NCI-H2227 (cell line): ENCODE measurements at regions not wholly inside any gene's neighbourhood (a gene's known extent, or its start where the extent isn't known, plus 50 kb on each side); places are given as distances from the start of the nearest gene placed in this dataset.

Source experiments
- DNase-seq: peaks from one replicate; lab custom pipeline; 2025; ENCODE audit not compliant: unreplicated experiment; lab: John Stamatoyannopoulos, UW

DNA sequence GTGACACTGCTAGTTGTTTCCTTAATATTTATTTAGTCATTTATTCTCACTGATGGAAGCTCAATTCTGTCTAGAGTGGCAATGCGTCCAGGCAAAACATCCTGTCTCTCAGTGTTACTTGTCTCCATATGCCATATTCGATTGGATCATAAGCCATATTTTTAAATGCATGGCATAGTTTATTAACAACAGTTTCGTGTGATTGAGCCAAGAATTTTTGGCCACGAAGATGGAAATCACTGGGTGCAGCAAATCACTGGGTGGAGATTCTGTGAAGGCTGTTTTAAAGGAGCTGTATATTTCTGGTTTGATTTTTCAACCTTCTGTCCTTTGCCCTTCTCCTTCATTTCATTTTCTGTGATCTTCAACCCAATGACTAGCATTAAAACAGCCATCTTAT is 205.2 kb downstream of the JRKL start:
- no peak for DNase-seq

DNA sequence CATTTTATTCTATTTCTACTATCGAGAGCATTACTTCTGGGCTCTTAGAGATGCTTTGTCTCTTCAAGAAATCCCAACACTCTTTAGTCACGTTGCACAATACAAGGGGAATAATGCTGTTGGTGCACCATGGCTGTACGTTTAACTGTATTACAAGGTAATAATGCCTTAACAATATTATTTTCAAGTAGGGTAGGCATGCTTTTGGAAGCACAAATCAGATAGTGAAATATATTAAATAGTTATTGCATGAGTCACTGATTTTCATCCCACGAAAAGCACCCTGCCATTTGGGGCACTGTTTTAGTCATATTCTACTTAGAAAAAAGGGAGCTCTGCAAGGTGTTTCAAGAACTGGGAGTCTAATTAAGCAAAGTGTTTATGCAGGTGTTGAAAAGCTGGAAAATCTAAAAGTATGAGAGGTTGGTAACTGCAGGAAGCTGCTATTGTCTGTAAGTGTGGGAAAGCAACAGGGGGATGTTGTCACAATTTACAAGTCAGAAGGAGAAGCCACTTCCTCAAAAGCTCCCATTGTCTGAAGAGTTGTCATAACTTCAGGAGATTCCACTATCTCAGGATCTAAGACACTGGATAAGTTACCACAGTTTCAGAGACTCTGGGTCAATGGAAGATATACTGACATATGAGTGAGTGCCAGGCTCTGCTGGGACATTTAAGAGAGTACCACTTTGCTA is 218.2 kb downstream of the JRKL start:
- no peak for DNase-seq

DNA sequence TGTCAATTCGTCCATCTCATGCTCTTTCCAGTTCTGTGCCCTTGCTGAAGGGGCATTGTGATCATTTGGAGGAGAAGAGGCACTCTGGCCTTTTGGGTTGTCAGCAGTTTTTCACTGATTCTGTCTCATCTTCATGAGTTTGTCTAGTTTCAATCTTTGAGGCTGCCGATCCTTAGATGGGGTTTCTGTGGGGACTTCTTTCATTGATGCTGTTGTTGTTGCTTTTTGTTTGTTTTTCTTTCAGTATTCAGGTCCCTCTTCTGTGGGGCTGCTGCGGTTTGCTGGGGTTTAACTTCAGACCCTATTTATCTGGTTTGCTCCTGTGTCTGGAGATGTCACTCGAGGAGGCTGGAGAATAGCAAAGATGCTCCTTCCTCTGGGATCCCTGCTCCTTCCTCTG is 224.3 kb downstream of the JRKL start:
- no peak for DNase-seq

DNA sequence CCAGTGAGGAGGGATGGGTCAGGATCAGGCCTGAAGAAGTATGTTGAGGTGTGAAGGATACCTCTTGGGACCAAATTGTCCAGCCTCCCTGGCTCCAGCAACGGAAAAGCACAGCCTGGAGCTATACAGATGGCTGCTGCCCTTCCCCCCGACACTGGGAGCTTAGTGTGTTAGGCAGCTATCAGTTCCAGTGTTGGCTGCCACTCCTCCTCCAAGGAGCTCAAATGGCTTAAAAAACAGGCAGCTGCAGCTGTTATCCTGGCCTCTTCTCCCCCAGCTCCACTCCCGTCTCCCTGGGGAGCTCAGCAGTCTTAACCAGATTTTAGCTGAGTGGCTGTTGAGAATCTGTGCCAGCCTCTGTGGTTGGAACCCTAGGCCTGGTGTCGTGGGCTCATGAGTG is 225.0 kb downstream of the JRKL start:
- no peak for DNase-seq

DNA sequence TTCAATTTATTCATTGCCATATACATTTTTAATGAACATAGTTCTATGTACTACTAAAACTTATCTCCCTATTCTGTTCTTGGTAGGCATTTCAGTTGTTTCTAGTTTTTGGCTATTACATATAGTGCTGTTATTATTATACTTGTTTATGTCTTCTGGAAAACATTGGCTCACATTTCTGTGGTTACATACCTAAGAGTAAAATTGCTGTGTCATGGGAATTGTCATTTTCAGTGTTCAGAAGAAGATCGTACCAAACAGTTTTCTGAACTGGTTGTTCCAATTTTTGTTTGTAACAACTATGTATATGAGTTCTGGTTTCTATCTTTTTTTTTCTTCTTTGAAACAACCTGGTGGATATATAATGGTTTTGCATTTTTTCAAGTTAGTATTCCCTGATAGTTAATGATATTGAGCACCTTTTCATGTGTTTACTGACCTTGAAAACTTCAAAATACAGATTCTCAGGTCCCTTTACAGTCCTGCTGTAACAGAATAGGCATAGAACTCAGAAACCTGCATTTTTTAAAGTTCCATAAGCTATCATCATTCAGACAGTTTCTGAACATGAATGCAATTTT is 230.7 kb downstream of the JRKL start:
- DNase-seq = no peak

DNA sequence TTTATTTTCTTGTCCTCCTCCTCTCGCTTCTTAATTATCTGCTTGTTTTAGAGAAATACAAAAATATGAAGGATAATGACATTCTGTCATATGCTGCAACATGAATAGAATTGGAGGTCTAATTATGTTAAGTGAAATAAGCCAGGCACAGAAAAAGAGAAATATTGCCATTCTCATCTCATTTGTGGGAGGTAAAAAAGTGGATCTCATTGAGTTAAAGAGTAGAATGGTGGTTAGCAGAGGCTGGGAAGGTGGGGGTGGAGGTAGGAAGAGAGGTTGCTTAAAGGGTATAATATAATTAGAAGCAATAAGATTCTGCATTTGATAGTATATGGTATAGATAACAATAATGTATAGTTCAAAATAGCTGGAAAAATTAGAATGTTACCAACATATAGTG is 231.3 kb downstream of the JRKL start:
- DNase-seq = no peak

DNA sequence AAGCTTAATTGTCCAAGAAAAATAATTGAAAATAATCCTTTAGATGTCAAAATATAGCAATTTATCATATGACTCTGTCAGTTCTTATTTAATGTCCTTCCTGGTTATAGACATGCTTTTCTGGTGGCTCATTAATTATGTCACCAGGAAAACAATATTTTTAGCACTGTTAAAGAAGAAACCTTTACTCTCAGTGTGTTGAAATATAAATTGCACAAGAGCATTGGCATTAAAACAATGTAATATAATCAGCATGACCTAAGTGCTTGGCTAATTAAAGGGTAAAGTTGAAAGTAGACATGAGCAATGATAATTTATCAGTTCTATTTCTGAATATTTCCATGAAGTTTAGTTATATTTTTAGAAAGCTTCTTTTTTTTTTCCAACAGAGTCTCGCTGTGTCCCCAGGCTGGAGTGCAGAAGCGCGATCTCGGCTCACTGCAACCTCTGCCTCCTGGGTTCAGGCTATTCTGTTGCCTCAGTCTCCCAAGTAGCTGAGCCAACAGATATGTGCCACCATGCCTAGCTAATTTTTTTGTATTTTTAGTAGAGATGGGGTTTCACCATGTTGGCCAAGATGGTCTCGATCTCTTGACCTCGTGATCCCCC is 232.3 kb downstream of the JRKL start:
- DNase-seq = no peak

DNA sequence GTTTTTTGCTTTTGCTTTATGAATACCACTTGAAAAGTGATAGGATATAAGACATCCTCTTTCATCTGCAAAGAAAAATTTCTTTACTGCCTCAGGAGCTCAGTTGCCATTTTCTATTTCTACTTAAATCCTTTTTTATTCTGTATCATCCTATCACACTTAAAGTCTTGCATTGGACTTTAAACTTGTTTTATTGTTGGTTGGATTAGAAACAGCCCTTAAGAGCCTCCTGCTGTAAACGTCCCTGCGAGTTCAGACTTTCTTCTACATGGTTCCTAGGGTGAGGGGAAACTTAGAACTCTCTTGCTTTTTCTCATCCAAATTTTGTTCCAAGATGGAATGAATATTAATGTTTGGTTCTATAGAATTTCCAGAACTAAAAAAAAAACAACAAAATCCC is 234.3 kb downstream of the JRKL start:
- no peak for DNase-seq

DNA sequence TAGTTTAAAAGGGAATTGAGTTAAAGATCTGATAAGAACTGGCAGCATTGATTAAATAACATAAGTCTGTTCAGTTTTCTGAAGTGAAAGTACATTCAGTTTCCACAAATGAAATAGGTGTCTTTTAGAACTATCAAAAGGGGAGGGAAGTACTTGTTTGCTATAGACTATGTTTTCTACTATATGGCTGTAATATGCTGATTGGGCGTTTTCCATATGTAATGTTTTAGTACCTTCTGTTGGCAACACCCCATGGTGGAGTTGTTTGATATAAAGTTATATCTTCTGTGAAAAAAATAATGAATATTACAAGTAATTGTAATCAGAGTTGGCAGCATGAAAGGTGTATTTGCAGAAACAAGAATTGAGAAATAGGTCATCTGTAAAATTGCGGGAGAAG is 237.6 kb downstream of the JRKL start:
- no peak for DNase-seq

DNA sequence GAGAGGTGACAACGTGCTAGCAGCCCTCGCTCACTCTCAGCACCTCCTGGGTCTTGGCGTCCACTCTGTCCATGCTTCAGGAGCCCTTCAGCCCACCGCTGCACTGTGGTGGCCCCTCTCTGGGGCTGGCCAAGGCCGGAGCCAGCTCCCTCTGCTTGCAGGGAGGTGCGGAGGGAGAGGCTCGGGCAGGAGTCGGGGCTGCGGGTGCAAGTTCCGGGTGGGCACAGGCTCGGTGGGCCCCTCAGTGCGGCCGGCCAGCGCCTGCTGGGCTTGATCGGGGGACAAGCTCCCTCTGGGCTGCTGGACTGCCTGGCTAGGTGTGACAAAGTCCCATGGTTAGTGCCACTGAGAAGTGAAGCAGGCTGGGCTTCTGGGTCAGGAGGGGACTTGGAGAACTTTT is 245.8 kb downstream of the JRKL start:
- no peak for DNase-seq

DNA sequence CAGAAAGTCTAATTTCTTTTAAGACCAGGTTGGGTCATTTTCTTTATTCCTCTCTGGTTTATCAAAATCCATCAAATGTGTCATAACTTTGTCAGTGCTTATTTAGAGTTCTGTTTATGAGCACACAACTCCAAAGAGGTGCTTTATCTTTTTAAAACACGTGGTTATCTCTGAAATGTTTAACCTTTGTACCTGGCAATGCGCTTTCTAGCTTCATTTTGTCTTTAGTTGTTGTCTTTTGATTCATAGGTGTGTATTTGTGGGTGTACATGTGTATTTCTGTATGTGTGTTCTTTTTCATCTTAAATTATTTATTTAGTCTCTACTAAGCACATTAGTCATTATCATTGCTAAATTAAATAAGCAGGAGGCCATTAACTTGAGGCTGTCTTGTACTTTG is 251.4 kb downstream of the JRKL start:
- DNase-seq = no peak

DNA sequence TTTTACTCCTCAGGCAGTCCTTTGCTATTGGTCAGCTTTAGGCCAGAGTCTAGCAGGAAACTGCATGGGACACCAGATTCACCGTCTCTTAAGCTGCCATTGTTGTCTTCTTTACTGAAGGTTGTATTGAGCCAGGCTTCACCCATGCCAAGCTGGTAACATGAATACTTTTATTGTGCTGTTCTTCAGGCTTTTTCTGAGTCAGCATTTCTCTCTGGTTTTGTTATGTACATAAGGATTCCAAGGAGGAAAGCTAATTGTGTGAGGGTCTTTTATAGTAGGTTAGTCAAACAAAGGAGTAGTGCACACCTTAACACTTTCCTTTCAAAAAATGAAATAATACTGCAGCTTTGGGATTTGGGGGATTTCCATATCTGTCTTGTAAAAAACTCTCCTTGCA is 252.8 kb downstream of the JRKL start:
- no peak for DNase-seq

DNA sequence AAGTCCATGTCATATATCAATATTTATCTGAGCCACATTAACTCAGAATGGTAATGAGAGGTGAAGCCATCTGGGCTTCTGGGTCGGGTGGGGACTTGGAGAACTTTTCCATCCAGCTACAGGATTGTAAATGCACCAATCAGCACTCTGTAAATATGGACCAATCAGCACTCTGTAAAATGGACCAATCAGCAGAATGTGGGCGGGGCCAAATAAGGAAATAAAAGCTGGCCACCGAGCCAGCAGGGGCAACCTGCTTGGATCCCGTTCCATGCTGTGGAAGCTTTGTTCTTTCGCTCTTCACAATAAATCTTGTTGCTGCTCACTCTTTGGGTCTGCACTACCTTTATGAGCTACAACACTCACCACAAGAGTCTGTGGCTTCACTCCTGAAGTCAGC is 253.4 kb downstream of the JRKL start:
- DNase-seq = no peak

DNA sequence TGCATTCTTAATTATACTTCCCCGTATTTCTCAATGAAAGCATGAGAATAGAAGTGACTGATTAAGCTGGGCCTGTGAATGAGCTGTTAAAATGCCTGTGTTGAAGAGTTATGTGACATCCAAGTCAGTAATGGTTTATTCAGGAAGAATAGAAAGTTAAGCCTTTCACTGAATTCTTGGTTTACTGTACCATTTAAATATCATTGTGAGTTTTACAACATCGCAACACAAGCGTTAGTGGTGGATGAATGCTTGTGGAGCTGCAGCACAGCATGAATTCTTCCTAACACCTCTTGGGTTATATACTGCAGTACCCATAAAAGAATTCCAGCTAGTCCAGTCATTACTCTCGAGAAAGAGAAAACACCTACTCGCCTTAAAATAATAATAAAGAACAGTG is 257.8 kb downstream of the JRKL start:
- DNase-seq = no peak

DNA sequence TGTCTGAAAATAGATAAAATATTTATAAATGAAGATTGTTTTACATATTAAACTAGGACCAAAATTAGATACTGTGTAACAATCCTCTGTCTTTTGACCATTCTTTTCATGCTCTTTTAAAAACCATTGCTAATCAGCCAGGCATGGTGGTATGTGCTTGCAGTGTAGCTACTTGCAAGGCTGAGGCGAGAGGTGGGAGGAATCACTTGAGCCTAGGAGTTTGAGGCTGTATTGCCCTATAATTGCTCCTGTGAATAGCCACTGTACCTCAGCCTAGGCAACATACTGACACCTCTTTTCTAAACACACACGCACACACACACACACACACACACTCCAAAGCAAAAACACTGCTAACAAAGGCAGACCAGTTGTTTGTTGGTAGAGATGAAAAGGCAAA is 259.2 kb downstream of the JRKL start:
- no peak for DNase-seq

DNA sequence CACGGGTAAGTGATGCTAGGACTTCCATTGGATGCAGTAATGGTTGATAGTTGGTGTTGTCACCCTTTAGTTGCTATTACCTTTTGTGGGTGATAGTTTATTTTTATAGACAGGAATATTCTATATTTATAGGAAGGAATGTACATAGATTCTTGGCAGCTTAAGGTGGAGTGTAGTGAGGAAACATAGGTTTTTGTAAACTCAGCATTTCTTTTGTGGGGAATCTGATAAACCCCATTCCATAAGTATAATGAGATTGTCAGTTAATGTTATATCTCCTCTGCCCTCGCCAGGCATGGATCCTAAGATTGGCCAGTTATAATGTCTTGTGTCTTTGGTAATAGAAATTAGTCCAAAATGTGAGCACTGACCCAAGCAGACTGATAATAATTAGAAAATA is 262.7 kb downstream of the JRKL start:
- no peak for DNase-seq

DNA sequence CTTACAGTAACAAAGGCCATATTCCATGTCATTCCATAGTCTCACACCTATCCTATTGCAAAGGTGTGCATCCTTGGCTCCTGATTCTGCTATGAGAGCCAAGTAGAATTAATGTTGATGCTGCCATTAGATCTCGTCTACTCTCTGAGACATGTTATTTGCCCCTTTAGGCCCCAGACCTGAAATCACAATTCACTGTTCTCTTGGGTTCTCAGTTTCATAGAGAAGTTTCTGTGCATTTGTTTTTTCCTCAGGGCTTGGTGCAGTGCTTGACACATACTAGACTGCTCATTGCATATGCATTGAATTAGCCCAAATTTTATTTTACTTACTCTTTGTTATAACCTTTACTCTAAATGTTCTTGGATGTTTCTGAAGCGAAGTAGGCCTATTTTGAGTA is 265.7 kb downstream of the JRKL start:
- no peak for DNase-seq

DNA sequence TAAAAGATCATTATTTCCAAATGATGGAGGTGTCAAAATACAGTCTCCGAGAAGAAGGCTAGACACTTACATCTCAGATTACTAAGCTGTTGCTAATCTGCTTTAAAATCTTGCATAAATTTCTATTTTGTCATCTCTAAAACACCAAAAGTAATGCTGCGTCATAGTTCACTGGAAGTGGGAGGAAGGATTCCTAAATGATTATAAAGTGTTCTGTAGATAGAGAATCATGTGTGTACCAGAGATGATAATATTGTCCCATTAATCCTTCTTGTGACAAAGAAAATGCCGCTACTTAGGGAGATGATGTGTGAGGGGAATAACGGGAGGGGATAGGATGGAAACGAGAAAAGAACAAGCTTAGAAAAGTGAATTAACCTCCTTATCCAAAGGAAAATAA is 268.6 kb downstream of the JRKL start:
- DNase-seq = no peak

DNA sequence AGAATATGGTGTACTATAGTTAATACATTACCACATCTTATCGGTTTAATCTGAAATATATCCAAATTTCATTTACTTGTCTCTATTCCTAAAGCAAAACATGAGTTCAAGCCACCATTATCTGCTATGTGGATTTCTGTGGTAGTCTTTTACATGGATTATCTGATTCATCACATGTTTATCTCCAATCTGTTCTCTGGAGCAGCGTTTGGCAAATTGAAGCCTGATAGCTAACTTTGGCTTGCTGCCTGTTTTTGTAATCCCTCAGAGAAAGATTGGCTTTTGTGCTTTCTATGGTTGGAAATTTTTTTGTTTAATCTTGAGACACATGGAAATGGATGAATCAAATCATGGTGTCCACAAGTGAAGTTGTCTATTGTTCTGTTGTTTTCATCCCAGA is 274.3 kb downstream of the JRKL start:
- DNase-seq = no peak

DNA sequence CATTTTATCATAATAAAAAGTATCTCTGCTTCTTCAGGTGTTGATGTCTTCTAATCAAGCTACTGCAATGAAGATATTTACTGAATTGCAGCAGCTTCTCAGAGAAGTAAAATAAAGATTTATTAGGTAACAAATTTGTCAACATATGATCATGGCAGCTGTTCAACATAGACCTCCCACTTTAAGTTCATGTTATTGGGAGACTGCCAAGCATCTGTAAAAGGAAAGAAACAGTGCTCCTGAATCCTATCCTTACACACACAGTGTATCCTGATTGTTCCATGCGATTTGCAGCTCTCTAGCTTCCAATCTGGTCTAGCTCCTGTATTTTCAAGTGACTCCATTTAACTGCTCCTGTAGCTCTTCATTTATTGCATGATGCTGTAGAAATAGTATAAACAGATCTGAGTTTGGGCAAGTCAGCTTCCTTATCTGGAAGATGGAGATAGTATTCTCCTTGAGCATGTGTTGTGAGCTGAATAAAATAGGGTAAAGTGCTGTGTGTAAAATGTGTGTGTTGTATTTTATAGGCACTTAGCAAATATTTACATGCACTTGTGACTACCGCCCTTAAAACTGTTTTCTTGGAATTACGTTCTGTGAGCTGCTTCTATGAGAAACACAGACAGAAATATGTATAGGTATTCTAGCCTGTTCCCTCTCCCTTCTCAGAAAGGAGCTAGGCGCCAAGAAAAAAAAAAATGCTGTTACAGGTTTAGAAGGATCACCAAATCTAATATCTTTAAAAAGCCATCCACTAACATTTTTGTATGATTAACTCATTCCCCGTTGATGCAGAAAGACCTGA is 290.6 kb downstream of the JRKL start:
- no peak for DNase-seq

DNA sequence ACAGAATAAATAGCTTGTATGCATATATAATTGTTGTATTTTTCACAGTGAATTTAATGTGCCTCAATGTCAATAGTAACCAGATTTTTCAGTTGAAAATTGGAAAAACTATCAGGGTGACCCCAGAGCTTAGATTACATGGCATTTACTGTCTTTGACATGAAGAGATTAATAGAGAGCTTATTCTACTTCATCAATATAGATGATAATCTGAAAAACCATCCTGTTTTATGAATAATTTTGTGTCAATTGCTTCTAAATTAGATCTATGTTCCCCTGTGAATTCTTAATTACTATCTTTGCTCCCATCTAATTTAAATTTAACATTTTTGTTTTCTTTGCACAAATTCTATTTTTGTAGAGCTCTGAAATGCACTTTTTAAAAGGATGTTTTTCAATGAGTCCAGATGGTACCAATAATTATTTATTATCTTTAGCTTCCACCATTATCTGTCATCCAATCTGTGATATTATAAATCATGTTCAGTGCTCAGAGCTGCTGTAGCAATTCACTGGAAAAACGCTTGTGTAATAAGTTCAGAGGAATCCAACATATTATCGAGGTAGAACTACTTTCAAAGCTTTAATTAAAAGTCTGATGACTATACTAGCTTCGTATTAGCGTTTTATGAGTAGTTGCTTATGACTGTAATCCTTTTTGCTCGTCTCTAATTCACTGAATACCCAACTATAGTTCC is 291.4 kb downstream of the JRKL start:
- no peak for DNase-seq
